NCI-H748 (cell line): ENCODE measurements at regions not wholly inside any gene's neighbourhood (a gene's known extent, or its start where the extent isn't known, plus 50 kb on each side); places are given as distances from the start of the nearest gene placed in this dataset.
"Not testable (repeated sequence)": the region's sequence is repeated elsewhere in the genome, so short reads cannot be mapped to it uniquely, and the experiment has no call there.

Source experiments
- DNase-seq: peaks from one replicate; lab custom pipeline; 2025; ENCODE audit not compliant: unreplicated experiment; lab: John Stamatoyannopoulos, UW

DNA sequence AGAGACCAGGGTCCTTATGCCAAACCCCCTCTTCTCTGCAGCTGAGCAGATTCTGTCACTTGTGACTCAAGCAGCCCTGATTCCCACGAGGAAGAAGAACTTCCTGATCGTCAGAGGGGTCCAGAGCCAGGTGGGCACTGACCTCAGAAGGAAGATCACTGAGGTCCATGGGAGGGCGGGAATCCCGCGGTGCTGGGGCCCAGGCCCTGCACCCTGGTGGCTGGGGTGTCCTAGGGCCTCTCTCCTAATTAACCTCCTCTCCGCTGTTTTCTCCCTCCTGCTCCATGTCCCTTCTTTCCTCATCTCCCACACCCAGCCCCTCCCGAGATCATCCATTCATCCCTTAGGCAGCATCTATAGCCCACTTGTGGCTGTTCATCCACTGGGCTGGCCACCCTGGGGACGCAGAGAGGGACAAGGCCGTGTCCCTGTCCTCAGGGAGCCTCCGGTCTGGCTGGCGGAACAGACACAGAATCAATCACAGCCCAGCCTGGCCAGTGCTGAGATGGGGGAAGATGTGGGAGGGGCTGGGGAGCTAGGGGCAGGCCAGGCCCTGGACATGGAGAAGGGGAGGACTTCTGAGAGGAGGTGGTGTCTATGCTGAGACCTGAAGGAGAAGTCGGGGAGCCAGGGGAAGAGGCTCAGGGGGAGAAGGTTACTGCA is 638.3 kb downstream of the MATN1 start:
- no peak for DNase-seq

DNA sequence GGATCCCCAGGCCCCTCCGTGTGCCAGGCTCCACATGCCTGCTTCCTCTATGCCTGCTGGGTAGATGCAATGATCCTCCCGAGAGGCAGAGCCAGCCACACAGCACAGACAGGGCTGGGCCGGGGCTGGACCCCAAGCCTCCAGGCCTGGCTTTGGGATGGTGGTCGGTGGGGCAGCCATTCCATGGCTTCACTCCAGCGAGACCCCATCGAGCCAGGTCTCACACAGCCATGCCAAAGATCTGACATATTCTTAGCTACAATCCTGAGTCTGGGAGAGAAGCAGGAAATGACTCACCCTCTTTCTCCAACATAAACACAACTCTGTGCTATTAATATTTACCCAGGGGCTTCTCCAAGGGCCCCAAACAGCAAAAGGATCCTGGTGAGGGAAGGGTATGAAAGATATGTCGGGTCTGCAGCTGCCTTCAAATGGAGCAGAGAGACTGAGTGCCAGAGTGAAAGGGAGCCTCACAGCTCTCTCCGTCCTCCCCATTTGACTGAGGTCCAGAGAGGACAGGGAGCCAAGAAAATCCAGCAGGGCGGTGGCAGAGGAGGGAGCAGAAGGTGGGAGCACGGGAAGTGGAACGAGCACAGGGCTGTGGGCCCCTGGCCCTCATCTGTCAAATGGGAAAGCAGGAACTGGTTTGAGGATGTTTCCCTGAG is 639.5 kb downstream of the MATN1 start:
- no peak for DNase-seq

DNA sequence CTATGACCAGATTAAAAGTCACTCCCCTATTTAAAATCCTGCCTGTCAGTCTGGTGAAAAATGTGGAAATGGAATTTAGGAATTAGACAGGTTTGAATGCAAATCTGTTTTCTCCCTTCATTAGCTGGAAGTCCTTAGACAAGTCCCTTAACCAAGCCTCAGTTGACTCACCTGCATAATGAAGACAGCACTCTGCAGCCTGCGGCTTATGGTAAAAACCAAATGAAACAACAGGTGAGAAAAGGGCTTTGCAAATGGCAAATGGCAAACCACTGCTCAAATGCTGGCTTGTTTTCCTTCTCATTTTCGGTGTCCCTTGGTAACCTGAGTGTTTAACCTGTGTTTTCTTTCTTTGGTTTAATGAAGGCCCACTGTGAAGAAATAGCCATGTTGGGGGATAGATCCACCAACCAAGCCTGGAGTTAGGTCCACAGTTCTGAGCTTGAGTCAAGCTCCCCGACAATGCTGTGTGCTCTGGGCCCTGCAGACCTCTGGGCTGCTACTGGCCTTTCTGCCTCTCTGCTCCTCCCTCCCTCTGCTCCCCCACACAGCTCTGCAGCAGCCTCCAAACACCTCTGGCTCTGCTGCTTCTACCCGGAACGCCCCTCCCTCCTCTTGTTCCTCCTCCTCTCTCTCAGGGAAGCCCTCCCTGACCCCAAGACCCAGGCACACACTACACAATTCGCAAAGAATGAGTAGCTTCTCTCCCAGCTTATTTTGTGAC is 641.8 kb downstream of the MATN1 start:
- DNase-seq = no peak

DNA sequence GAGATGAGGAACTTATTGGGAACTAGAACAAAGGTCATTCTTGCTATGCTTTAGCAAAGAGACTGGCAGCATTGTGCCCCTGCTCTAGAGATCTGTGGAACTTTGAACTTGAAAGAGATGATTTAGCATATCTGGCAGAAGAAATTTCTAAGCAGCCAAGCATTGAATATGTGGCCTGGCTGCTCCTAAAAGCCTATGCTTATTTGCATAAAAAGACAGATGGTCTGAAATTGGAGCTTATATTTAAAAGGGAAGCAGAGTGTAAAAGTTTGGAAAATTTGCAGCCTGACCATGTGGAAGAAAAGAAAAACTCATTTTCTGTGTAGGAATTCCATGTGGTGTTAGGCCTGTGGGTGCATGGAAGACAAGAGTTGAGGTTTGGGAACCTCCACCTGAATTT is 647.5 kb downstream of the MATN1 start:
- not testable (repeated sequence) for DNase-seq

DNA sequence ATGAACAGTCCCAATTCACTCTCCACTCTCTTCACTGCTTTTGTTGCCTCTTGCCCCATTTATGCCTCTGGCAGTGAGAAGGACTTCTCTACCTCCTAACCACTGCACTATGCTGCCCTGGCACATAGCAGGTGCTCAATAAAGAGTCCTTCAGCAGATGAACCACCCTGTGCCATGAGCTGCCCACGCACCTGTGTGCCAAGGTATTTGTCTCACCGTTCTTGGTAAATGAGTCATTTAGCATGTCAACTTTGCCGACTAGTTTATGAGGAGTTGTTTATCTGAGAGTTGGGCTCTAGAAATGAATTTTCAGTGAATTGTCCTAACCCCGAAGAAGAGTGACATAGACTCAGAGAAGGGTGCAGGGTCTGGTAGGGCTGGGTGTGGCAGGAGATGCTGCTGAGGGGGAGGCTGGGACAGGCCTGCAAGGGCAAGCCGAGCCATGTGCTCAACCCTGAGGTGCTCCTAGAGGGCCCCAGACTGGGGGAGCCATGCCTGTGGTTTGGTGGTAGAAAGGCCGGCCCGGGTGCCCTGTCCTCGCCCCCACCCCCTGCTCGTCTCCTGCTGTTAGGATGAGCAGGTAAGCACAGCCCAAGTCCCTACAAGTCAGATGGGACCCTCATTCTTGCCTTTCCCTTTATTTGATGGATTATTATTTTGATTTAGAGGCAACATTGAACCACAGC is 654.5 kb downstream of the MATN1 start:
- no peak for DNase-seq

DNA sequence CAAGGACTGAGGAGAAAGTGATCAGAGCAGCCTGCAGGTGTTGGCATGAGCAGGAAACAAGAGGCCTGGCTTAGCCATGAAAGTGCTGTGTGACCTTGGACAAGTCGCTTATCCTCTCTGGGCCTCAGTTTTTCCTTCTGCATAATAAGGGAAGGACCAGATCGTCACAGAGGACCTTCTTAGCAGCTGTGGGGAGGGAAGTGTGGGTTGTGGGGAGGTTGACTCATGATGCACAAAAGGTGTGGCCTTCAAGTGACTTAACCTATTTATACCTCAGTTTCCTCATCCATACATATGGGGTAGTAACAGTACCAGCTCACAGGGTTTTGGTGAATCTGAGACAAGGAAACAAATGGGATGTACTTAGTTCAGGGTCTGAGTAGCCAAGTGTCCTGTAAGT is 658.8 kb downstream of the MATN1 start:
- no peak for DNase-seq

DNA sequence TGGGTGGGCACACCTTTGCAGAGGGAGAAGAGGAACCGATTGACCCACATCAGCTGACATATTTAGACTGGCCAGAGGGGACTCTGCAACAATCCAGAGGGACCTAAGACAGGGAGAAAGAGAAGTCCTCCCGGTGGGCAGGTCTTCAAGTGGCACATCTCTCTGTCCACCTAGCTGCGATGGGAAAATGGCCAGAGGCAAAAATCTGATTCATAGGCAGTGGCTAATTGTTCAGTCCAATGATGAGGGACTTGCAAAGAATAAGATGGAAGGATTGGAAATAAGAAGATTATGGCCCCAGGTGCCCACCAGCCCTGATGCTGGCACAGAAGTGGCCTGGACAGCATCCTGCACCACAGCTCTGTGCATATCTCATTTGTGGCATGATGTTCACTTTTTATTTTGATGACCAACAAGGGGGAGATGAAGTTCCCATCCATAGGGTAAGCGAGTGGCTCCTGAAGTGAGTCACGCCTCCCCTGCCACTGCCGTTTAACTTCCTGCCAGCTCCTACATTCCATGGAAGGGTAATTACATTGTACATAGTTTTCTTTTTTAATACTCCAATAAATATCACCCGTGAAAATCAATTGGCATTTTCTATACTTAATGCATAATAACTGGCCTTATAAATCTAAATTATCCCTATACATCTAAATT is 659.6 kb downstream of the MATN1 start:
- DNase-seq = no peak

DNA sequence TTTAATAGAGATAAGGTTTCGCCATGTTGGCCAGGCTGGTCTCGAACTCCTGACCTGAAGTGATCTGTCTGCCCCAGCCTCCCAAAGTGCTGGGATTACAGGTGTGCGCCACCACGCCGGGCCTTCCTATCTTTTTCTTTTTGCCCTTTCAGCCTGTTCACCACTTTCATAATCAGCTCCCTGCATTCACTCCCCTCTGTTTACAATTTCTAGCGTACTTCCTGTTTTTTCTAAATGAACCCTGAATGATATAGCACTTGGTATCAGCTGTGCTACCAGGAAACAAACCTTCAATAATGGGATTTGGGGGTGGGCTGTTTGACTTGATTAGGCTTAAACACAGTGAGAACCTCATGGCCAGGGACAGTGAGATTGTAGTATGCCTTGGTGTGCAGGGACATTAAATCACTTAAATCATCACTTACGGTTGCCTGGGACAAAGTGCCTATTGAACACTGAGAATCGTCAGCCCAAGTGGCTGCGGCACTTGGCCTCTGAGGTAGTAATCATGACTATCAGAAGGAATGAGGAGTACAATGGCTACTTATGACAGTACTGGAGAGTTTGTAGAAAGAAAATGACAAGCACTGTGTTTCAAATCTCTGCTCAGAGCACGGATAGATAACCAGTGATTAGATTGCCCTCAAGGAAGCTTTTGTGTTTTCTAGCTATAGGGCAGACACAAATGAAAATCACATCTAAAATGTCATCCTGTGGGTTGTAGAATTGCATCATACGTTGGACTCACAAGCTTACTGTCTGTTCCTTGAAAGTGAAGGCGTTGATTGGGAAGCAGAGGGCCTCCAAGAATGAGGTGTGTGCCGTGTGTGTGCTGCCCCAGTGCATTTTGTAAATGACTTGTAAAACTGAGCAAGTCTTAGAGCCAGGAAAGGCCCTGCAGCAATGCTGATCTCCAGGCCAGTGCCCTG is 661.8 kb downstream of the MATN1 start:
- DNase-seq = no peak

DNA sequence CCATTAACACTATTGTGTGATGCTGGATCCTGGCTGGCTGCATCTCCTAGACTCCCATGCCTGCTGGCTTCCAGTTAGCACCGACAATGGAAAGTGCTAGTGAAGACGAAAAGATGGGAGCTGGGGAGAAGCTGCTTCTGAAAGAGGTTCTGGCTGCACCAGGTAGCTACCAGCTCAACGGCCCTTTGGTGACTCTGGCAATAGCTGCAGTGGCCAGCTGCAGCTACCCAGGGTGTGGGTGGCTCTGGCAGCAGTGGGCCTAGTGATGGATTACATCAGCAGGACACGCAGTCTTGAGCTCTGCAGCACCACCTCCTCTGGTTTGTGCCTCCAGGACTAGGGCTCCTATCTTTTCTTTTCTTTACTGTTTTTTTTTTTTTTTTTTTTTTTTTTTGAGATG is 662.6 kb downstream of the MATN1 start:
- no peak for DNase-seq

DNA sequence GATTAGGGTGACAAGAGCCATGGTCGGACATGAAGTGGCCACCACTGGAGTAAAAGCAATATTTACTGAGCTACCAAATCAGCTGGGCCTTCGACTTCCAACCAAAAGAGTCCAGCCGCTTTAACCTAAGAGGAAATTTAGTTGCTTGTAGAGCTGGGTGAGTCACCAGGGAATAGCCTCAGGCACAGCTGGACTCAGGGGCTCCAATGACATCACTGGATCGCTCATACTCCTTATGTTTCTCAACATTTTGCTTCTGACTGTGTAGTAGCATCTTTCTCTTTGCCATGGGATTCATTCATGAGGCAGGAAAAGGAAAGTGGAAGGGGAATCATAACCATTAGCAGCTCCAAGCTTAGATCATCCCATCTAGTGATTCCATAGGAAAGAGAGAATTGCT is 664.4 kb downstream of the MATN1 start:
- no peak for DNase-seq

DNA sequence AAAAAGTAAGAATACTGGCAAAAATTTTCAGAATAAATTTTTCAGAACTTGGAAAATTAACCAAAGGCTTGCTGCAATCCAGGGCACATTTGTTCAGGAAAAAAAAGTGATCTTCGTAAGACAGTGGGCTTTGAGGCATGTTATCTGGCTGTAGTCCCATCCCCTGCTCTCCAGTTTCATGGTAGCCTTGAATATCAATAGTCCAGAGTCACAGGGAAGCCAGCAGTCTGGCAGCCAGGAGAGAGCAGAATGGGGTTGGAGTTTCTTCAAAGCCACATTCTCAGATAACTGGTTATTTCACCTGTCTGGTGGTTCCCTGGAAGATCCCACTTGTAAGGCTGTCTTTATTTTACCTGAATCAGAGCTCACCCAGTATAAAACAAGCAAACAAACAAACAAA is 669.3 kb downstream of the MATN1 start:
- no peak for DNase-seq

DNA sequence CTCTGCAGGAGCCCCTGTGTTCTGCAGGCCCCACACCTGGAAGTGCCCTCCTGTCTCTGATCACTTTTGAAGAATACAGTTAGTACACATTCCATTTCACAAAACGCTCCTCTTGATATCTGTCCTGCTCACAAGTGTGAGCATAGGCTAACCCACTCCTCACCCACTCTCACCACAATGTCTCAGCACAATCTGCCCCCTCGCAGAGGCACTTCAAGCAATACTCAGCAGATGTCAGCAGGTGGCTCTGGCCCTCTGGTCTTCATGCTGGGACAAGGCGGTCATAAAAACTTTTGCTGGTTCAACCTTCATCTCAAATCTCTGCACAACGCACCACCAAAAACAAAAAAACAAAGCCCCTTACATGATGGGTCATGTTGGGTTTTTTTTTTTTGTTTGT is 671.2 kb downstream of the MATN1 start:
- no peak for DNase-seq

DNA sequence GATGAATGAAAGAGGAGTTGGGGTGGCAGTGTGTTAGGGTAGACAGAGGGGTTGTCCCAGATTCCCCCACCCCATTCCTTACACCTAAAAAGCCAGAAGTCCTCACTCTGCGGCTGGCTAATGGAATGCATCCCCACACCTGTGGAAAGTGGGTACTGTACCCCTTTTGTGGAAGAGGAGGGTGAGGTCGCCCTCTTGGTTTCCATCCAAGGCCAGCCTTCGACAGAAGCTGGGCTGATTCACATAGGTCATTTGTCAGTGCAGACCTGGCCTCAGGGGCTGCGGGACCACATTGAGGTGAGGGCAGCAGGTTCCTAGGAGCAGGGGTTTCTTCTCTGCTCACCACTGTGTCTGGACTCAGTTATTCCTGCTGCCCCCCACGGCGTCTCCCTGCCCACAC is 671.6 kb downstream of the MATN1 start:
- no peak for DNase-seq

DNA sequence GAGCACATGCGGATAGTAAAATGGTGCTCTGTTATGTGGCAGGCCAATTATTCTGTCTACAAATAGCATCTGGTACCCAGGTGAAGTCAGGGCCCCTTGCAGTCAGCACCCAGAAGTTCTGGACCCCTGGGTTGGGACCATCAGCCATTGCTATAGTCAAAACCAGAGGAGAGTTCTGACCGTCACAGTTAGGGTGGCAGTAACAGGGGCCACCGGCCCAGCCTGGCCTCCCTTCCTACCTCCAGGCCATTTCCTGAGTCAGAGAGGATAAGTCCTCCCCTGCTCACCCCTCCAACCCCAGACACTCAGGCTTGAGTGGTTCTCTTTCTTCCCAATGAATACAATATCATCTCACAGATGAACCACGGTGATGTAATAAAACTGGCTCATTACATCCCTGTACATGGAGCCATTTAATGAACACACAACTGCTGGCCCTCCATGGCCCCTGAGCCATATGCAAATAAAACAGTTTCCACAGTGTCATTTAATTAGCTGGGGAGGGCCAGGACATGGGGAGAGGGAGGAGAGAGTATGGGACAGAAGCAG is 673.6 kb downstream of the MATN1 start:
- no peak for DNase-seq

DNA sequence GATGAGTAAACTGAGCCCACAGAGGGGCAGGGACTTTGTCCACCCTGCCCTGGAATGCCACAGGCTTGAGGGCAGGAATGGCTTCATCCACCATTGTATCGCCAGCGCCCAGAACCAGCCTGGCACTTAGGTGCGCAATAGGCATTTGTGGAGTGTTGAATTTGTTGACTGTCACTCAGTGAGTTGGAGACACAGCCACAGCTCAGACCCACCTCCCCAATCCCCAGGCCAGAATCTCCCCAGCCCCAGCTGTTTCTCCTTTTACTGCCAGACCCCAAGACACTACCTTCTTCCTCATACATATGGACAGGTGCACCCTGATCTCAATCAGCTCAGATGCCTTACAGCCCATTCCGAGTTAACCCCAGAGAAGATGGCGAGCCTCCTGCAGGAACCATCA is 674.5 kb downstream of the MATN1 start:
- no peak for DNase-seq

DNA sequence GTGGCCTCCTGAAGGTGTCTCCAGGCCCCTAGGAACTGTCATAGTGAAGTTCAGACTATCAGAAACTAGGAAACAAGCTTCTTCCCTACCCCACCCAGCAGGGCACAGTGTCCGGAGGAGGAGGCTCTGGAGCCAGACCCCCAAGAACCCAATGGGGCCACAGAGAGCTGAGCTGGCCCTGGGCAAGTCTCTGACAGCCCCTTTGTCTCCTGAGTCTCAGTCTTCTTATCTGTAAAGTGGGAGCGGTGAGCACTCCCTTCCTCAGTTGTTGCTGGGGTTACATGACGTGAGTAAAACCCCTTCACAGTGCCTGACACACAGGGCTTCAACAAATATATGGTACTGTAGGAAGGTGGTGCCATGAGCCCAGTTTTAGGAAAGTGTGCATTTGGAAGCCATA is 675.8 kb downstream of the MATN1 start:
- no peak for DNase-seq

DNA sequence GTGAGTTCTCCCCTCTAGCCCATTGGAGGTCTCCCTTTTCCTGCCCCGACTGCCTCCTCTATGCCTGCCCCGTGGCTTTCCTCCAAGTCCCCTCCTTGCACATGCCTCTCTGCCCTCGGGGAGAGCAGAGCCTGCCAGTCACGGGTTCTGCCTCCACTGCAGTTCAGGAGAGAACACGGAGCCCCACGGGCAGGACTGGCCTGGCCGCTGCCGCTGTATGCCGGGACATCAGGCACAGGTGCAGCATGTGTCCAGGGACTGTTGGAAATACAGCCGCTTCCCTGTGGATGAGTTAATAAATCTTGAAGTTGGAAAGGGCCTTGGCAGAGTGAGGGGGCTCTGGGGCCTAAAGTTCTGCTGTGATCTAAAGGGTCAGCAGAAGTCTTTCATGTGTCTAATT is 676.6 kb downstream of the MATN1 start:
- no peak for DNase-seq

DNA sequence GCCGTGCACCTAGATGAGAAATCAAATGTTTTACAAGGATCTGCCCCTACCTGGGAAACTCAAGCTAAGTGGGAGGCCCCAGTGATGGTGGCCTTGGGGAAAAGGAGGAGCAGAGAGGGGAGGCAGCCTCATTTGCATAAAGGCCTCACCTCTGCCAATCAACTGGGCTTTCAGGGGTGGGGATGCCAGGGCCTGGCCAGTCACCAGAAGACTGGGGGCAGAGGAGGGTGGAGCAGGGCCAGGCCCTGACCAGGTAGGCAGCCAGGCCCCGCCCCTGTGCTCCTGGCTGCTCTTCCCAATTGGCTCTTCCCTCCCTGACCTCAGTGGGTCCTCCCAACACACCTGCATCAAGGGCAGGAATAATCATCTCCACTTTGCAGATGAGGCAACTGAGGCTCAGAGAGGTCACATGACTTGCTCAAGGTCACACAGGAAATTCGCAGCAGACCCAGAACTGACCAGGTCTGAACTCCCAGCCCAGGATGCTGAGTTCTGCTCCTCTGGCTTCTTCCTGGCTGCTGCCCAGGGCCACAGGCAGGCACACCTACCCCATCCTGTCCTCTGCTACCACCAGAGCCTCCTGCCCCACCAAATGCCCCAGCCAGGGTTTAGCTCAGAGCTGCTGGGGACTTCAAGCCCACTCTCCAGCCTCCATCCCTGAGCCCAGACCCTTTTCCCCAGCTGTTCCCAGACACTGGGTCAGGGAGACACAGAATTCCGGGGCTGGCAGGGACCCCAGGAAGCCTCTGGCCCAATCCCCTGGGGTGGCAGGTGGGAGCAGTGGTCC is 677.9 kb downstream of the MATN1 start:
- DNase-seq = no peak

DNA sequence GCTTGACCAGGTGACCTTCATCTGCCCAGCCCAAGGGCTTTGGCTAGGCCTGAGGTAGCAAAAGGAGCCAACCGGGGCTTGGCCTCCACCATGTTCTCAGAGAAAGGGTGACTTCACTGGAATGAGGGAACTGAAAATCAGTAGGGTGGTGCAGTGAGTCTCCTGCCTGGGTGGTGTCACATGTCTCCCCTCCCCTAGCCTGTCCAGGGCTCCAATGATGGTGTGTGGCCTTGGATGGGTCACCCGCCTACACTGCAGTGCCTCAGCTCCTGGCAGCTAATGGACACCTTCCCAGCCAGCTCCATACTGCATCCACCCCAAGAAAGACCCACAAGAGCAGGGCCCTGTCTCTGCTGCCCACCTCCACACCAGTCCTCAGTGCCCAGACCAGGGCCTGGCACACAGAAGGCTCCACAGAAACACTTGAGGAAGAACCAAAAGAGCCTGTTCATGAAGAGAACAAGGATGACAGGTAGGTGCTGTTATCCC is 678.7 kb downstream of the MATN1 start:
- no peak for DNase-seq
